GM21528 (cell line): ENCODE measurements at regions not wholly inside any gene's neighbourhood (a gene's known extent, or its start where the extent isn't known, plus 50 kb on each side); places are given as distances from the start of the nearest gene placed in this dataset.
A peak's percentile ranks its signal among the peaks of the same experiment; 100 is the strongest.
"Not testable (repeated sequence)": the region's sequence is repeated elsewhere in the genome, so short reads cannot be mapped to it uniquely, and the experiment has no call there.

Source experiments
- ATAC-seq: cut with Tn5 transposase; IDR thresholded peaks from one replicate; pipeline ENCODE4 v1.9.1; 2021; ENCODE audit warnings: mild to moderate bottlenecking, moderate library complexity; ENCODE audit not compliant: unreplicated experiment, low FRiP score

- ATAC-seq, result not testable (repeated sequence)
Observed at GRCh38 chr5:124890442-124890841, 144.0 kb upstream of the ZNF608 start.

- ATAC-seq, result no peak
Observed at GRCh38 chr5:124891179-124891578, 144.7 kb upstream of the ZNF608 start.

- ATAC-seq, result no peak
Observed at GRCh38 chr5:124892185-124892848, 145.9 kb upstream of the ZNF608 start.

GRCh38 chr5:124894541-124894940 lies 148.1 kb upstream of the ZNF608 start:
- ATAC-seq, result no peak

- ATAC-seq, result no peak
Observed at GRCh38 chr5:124895236-124895635, 148.8 kb upstream of the ZNF608 start.

- no peak for ATAC-seq
Observed at GRCh38 chr5:124901081-124901480, 154.6 kb upstream of the ZNF608 start.

GRCh38 chr5:124902097-124902821 lies 155.8 kb upstream of the ZNF608 start:
- ATAC-seq, result peak; percentile 100

- ATAC-seq, result no peak
Observed at GRCh38 chr5:124905256-124906130, 159.1 kb upstream of the ZNF608 start.

GRCh38 chr5:124906339-124907097 lies 160.1 kb upstream of the ZNF608 start:
- ATAC-seq, result no peak

GRCh38 chr5:124907098-124907644 lies 160.7 kb upstream of the ZNF608 start:
- no peak for ATAC-seq

GRCh38 chr5:124908581-124909451 lies 162.4 kb upstream of the ZNF608 start:
- ATAC-seq, result no peak

- ATAC-seq, result no peak
Observed at GRCh38 chr5:124909734-124910133, 163.3 kb upstream of the ZNF608 start.

GRCh38 chr5:124910354-124911016 lies 164.0 kb upstream of the ZNF608 start:
- ATAC-seq, result no peak

- ATAC-seq, result no peak
Observed at GRCh38 chr5:124912638-124913328, 166.3 kb upstream of the ZNF608 start.

- no peak for ATAC-seq
Observed at GRCh38 chr5:124913329-124913653, 166.9 kb upstream of the ZNF608 start.

- ATAC-seq, result not testable (repeated sequence)
Observed at GRCh38 chr5:124916313-124916712, 169.9 kb upstream of the ZNF608 start.

GRCh38 chr5:124918618-124919017 lies 172.2 kb upstream of the ZNF608 start:
- ATAC-seq, result no peak

GRCh38 chr5:124919076-124919475 lies 172.6 kb upstream of the ZNF608 start:
- ATAC-seq, result no peak
